NCI-H2081 (cell line): ENCODE measurements at regions not wholly inside any gene's neighbourhood (a gene's known extent, or its start where the extent isn't known, plus 50 kb on each side); places are given as distances from the start of the nearest gene placed in this dataset.

Source experiments
- DNase-seq, 2 experiments: peaks; one replicate each; lab custom pipeline; 2025; lab: John Stamatoyannopoulos, UW

DNA sequence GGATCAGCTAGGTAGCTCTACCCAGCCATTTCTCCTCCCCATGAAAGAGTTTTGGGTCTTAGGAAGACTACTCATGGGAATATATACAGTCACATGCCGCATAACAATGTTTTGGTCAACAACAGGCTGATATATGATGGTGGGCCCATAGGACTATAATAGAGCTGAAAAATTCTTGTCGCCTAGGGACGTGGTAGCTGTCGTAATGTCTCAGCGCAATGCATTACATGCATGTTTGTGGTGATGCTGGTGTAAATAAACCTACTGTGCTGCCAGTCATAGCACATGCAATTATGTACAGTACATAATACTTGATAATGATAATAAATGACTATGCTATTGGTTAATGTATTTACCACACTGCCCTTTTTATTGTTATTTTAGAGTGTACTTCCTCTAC lies 78.2 kb upstream of the DLX6 start:
- DNase-seq = no peak

DNA sequence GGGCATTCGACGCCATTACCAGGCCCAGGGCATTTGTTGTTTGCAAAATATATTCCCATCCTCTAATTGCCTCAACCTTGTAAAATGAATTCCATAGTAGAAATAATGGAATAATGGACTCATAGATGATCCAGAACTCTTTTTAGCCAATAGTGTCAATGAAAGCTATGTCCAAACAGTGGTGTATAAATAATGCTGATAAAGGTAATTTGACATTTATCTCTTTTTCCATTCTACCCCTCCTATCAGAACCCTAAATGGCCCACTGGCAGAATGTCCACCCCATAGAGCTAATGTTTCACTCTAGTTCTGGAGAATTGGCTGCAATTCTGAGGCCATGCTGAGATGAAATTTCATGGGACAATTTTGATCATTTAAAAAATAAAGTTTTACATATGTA lies 76.4 kb upstream of the DLX6 start:
- no peak for DNase-seq

DNA sequence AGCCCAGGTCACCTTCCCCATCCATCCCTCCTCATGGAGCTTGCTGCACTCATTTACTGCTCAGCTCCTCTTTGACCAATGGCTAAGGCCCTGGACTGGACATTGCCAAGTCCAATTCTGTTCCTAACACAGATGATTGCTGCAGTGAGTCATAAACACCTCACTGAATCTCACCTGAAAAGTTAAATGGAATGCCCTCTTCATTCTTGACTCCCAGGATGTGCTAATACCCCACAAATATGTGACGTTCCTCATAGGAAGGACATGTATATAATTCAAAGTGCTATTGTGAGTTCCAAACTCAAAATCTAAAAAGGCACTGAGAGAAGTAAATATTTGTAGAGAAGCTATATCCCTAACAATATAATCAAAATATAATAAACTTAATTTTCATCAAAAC lies 73.5 kb upstream of the DLX6 start:
- DNase-seq = no peak

DNA sequence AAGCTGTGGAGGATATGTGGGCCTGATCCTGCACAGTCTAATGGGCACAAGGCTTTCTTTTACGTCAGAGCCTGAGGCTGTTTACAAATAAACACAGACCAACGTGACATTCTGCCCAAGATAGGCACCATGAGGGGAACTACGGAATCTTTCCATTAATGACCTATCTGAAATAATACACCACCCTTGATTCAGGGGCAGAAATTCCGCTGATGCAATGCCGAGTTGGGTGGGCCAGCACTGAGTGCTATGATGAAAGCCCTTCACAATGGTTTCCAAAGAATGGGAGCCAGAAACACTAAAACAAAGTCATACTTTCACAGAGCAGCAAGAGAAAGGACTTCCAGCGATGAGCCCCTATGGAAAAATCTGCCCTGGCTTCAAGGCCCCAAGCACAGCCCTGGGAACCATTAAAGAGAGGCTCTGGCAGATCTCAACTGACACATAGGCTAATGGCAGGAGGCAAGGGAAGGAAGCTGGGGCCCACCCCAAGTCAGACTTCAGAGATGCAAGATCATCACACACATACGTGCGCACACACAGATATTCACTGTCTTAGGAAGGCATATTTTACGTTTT lies 72.2 kb upstream of the DLX6 start:
- DNase-seq = no peak

DNA sequence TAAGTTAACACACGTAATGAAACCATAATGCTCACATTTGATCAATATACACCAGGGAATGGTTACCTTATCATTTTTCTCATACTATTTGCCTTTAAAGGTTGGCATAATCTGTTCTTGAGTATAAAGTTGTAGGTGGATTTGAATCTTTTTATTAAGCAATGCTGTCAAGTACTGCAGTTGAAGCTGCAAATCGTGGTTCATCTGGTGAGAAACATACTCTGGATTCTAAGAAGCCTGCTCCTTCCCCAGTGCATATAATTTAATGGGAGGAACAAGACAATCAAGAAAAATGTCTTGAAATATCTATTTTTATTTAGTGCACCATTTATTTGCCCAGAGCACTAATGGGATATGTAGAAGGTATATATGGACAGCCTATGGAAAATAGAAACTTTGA lies 68.7 kb upstream of the DLX6 start:
- DNase-seq = no peak

GRCh38 chr7:96942112-96942511 lies 63.2 kb upstream of the DLX6 start:
- DNase-seq = no peak

- peak; percentile 36 to 83 for DNase-seq
Observed at GRCh38 chr7:96949766-96950165, 55.6 kb upstream of the DLX6 start.

- no peak for DNase-seq
Observed at GRCh38 chr7:96952974-96953391, 52.4 kb upstream of the DLX6 start.

- no peak for DNase-seq
Observed at GRCh38 chr7:96953676-96954513, 51.5 kb upstream of the DLX6 start.
